ENCODE measurements at regions not wholly inside any gene's neighbourhood (a gene's known extent, or its start where the extent isn't known, plus 50 kb on each side); places are given as distances from the start of the nearest gene placed in this dataset.
"Not testable (repeated sequence)": the region's sequence is repeated elsewhere in the genome, so short reads cannot be mapped to it uniquely, and the experiment has no call there.

DNA sequence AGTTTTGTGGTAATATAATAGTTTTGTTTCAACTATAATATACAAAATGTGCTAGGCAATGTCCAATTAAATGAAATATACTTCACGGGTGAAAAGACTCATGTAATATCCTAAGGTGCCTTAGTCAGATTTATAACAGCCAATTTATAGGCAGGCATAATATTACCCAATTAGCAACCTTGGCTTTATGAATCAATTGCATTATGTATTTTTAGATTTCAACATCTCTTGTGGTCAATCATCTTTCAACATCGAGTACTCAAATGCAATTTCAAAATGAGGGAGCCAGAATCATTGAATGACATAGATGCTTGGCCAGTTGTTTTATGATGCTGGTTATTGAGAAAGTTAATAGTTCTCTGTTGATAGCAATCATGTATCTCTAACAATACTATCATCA lies 110.3 kb upstream of the SP8 start:
- WGBS, result 77% methylated on average over 2 of the region's 2 CpGs
- intact Hi-C loops (cut with DNase I), result no loop called here
- H3K4me1 ChIP-seq (ENCODE audit: control insufficient read depth, insufficient read depth, low read length), result no peaks in the 10 kb centered on the region
- H3K27ac ChIP-seq (ENCODE audit: low read length), result no peak overlapping the region
- ATAC-seq (no peak), DNase-seq (no peak)
- peaks cover 2% of the 10 kb centered on the region for H3K9me3 ChIP-seq (ENCODE audit: control insufficient read depth, low read length)
- no peaks in the 10 kb centered on the region for H3K27me3 ChIP-seq (ENCODE audit: control insufficient read depth, insufficient read depth)
- H3K4me3 ChIP-seq (ENCODE audit: low read length), result no peak overlapping the region

DNA sequence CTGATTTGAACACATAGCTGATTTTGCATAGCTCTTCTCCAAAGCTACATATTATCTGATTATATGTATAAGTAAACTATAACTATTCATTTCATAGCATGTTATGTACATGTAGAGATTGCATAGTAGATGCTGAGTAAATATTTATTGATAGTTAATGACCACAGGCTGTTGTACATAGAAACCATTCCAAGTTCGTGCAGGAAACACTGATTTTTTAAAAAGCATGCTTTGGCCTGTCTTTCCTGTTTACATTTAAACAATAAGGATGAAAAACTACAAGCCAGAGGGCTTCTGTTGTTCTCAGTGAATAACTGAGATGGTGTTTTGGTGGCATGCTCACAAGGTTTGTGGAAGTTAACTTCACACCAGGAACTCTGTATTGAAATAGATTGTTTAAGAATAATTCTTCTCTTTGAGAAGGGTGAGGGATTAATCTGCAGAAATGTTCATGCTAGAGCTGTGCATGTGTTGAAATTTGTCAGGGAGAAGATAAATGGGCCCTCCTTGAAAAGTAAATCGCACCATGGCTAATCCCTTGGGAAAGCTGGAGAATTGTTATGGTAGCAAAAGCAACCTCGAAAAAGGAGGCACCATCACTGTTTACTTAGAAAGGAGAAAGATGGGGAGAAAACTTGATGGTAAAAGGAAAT lies 120.2 kb upstream of the SP8 start:
- intact Hi-C loops (cut with DNase I), result no loop called here

DNA sequence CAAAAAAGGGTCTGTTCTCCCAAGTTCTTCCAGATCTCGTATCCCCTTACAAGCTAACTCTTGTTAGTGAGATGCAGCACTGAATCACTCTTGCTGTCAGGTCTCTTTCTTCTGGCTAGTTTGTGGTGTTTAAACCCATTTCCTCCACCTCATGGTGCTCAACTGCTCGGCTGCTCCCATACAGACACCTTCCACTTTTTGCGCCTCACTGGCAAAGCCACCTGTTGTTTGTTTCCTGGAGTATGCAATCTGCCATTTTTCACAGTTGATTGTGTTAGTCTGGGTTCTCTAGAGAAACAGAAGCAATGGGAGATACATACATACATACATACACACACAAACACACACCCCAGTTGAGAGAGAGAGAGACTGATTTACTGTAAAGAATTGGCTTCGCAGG lies 124.4 kb upstream of the SP8 start:
- ATAC-seq (no peak), DNase-seq (no peak)
- WGBS, result 81% methylated on average over 4 of the region's 4 CpGs
- intact Hi-C loops (cut with DNase I), result no loop called here
- Histone ChIP-seq H3K9me3 (ENCODE audit: control insufficient read depth, low read length) (no peaks in the 10 kb centered on the region), H3K27me3 (ENCODE audit: control insufficient read depth, insufficient read depth) (no peaks in the 10 kb centered on the region), H3K27ac (ENCODE audit: low read length) (no peak overlapping the region), H3K4me3 (ENCODE audit: low read length) (no peak overlapping the region), H3K4me1 (ENCODE audit: control insufficient read depth, insufficient read depth, low read length) (no peaks in the 10 kb centered on the region)

More for the DNA sequence above, 120.2 kb upstream of the SP8 start:
- DNase-seq (no peak), ATAC-seq (no peak)
- Histone ChIP-seq H3K9me3 (ENCODE audit: control insufficient read depth, low read length) (no peaks in the 10 kb centered on the region), H3K4me3 (ENCODE audit: low read length) (no peak overlapping the region), H3K27me3 (ENCODE audit: control insufficient read depth, insufficient read depth) (no peaks in the 10 kb centered on the region), H3K4me1 (ENCODE audit: control insufficient read depth, insufficient read depth, low read length) (no peaks in the 10 kb centered on the region), H3K27ac (ENCODE audit: low read length) (no peak overlapping the region)
- 52% methylated on average over 3 of the region's 3 CpGs for WGBS

DNA sequence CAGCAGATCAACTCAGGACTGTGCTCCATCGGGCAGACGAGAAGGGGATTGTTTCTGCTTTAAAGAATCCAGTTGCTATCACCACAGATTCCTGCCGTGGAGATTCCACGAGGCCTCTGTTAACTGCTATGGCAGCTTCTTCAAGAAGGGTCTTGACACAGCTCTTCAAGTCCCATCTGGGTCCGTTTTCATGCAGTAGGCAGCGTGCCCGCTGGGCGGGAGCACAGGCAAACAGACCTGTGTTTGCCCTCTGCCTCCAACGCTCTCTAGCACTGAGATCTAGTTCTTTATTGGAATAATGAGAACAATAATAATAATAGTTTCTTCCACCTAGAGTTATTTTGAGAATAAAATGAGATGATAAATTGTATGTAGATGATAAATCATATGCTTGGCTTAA lies 127.2 kb upstream of the SP8 start:
- H3K9me3 ChIP-seq (ENCODE audit: control insufficient read depth, low read length), result no peaks in the 10 kb centered on the region
- no peak for ATAC-seq
- 66% methylated on average over 9 of the region's 9 CpGs for WGBS
- H3K27ac ChIP-seq (ENCODE audit: low read length), result no peak overlapping the region
- DNase-seq, result no peak
- H3K4me3 ChIP-seq (ENCODE audit: low read length), result no peak overlapping the region
- no peaks in the 10 kb centered on the region for H3K4me1 ChIP-seq (ENCODE audit: control insufficient read depth, insufficient read depth, low read length)
- intact Hi-C loops (cut with DNase I), result no loop called here
- H3K27me3 ChIP-seq (ENCODE audit: control insufficient read depth, insufficient read depth), result no peaks in the 10 kb centered on the region

DNA sequence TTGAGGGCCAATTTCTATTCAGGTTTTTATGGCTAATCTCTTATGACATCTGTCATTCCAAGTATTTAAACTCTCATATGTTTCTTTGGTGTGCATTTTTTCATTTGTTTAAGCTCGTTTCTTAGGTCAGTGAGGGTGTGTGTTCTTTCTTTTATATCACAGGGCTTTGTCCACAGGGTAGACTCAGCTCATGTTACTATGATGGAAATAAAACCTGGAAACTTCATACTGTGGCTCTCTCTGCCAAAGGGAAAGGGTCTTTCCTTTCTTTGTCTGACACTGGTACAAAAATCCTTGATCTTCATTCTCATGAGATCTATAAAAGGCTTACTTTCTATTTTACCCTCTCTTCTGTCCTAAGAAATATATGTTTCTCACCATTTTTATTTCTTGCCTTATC lies 129.6 kb upstream of the SP8 start:
- no peaks in the 10 kb centered on the region for H3K27me3 ChIP-seq (ENCODE audit: control insufficient read depth, insufficient read depth)
- ATAC-seq (no peak), DNase-seq (no peak)
- WGBS, result 52% methylated on average over 1 of the region's 1 CpG
- intact Hi-C loops (cut with DNase I), result no loop called here
- H3K27ac ChIP-seq (ENCODE audit: low read length), result no peak overlapping the region
- H3K4me1 ChIP-seq (ENCODE audit: control insufficient read depth, insufficient read depth, low read length), result no peaks in the 10 kb centered on the region
- no peaks in the 10 kb centered on the region for H3K9me3 ChIP-seq (ENCODE audit: control insufficient read depth, low read length)
- H3K4me3 ChIP-seq (ENCODE audit: low read length), result no peak overlapping the region

DNA sequence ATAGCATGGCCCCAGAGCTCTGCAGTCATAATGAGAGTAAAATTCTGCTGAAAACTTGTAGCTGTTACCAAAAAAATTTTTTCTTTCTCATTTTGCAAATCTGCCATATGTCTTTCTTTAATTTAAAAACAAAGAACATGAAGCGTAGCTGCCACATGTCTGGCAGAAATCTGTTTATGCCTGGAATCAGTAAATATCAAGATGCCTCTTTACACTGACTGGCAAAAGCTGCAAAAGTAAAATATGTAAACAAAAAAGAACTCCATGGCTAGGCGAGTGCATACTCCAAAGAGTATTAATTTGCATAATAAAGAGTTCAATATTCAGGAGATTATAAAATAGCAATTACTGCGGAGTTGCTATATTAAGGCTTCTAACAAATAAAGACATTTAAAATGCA lies 130.9 kb upstream of the SP8 start:
- ATAC-seq (no peak), DNase-seq (no peak)
- Histone ChIP-seq H3K4me3 (ENCODE audit: low read length) (no peak overlapping the region), H3K27me3 (ENCODE audit: control insufficient read depth, insufficient read depth) (no peaks in the 10 kb centered on the region), H3K9me3 (ENCODE audit: control insufficient read depth, low read length) (no peaks in the 10 kb centered on the region), H3K4me1 (ENCODE audit: control insufficient read depth, insufficient read depth, low read length) (no peaks in the 10 kb centered on the region), H3K27ac (ENCODE audit: low read length) (no peak overlapping the region)
- 68% methylated on average over 3 of the region's 3 CpGs for WGBS
- intact Hi-C loops (cut with DNase I), result no loop called here

DNA sequence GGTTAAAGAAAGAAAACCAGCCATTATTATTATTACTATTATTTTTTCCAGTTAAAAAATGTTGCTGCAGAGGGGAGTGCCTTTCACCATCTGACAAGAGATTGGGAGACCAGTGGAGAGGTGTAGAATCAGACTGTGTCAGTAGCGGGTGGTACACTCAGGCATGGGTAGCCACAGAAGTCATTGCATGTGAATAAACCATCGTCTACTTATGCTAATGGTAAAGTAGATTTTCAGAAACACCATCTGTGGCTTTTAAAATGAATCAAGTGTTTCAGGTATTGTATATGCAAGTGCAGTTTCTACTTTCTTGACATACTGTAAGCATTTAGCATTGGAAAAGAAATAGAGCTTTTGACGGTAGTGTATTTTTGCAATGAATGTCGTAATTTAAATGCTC lies 131.5 kb upstream of the SP8 start:
- no peak overlapping the region for H3K27ac ChIP-seq (ENCODE audit: low read length)
- ATAC-seq (no peak), DNase-seq (no peak)
- H3K4me3 ChIP-seq (ENCODE audit: low read length), result no peak overlapping the region
- whole genome bisulfite sequencing, result 92% methylated on average over 4 of the region's 4 CpGs
- H3K27me3 ChIP-seq (ENCODE audit: control insufficient read depth, insufficient read depth), result no peaks in the 10 kb centered on the region
- intact Hi-C loops (cut with DNase I), result no loop called here
- H3K4me1 ChIP-seq (ENCODE audit: control insufficient read depth, insufficient read depth, low read length), result no peaks in the 10 kb centered on the region
- H3K9me3 ChIP-seq (ENCODE audit: control insufficient read depth, low read length), result no peaks in the 10 kb centered on the region

DNA sequence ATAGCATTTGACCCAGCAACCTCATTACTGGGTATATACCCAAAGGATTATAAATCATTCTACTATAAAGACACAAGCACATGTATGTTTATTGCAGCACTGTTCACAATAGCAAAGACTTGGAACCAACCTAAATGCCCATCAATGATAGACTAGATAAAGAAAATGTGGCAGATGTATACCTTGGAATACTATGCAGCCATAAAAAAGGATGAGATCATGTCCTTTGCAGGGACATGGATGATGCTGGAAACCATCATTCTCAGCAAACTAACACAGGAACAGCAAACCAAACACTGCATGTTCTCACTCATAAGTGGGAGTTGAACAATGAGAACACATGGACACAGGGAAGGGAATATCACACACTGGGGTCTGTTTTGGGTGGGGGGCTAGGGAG lies 140.5 kb upstream of the SP8 start:
- intact Hi-C loops (cut with DNase I); H3K27me3 ChIP-seq (ENCODE audit: control insufficient read depth, insufficient read depth); H3K9me3 ChIP-seq (ENCODE audit: control insufficient read depth, low read length); ATAC-seq; H3K4me1 ChIP-seq (ENCODE audit: control insufficient read depth, insufficient read depth, low read length); H3K27ac ChIP-seq (ENCODE audit: low read length); H3K4me3 ChIP-seq (ENCODE audit: low read length); DNase-seq: not testable (repeated sequence)

DNA sequence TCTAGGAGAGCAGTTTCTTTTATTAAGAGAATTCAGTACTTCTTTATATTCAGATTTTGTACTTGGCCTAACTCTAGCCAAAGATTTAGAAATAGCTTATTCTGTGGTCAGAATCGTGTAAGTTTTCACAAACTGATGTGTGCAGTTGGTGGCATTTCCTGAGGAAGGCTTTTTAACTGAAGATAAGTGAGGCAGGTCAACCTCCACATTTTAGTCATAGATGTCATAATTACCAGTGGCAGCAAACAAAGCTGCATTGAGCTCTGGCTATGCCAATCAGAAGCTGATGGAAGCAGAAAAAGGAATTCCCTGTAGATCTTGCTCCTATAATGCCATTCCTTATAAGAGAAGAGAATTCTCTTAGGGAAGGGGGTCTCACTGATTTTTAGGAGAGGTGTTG lies 141.3 kb upstream of the SP8 start:
- Histone ChIP-seq H3K9me3 (ENCODE audit: control insufficient read depth, low read length) (no peaks in the 10 kb centered on the region), H3K27me3 (ENCODE audit: control insufficient read depth, insufficient read depth) (no peaks in the 10 kb centered on the region), H3K4me1 (ENCODE audit: control insufficient read depth, insufficient read depth, low read length) (no peaks in the 10 kb centered on the region), H3K27ac (ENCODE audit: low read length) (no peak overlapping the region), H3K4me3 (ENCODE audit: low read length) (no peak overlapping the region)
- DNase-seq (no peak), ATAC-seq (no peak)
- WGBS, result 40% methylated on average over 1 of the region's 1 CpG
- intact Hi-C loops (cut with DNase I), result no loop called here

DNA sequence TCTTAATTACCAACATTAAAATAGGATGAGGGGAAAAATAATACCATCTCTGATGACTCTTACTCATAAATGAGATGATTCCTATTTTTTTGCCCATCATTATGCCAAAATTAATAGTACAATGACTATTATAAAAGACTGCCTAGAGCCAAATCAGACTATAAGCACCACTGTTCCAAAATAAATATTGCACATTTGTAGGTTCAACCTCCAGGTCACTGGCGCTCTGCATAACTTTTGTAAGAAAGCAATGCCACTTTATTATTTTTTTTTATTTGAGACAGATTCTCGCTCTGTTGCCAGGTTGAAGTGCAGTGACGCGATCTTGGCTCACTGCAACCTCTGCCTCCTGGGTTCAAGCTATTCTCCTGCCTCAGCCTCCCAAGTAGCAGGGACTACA lies 142.5 kb upstream of the SP8 start:
- Histone ChIP-seq H3K4me3 (ENCODE audit: low read length) (no peak overlapping the region), H3K4me1 (ENCODE audit: control insufficient read depth, insufficient read depth, low read length) (no peaks in the 10 kb centered on the region), H3K9me3 (ENCODE audit: control insufficient read depth, low read length) (no peaks in the 10 kb centered on the region), H3K27me3 (ENCODE audit: control insufficient read depth, insufficient read depth) (no peaks in the 10 kb centered on the region), H3K27ac (ENCODE audit: low read length) (no peak overlapping the region)
- WGBS, result 87% methylated on average over 4 of the region's 4 CpGs
- no peak for ATAC-seq
- DNase-seq, result no peak
- intact Hi-C loops (cut with DNase I), result no loop called here

DNA sequence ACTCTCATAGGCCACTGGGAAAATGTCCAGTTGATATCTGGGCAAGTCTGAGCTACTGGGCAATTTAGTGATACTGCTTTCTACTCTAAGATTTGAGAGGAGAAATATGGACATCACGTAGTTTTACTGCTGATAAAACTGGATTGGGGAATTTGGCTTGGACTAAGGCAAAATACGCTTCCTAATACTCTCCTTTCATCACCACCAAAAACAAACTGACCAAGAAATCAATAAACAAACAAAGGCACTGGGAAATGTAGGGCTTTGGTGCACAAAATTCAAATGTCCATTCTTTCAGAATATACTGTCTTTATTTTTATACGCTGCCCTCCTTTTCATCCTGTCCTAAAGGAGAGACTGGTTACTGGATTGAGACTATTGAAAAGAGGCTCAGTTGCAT lies 145.1 kb upstream of the SP8 start:
- H3K9me3 ChIP-seq (ENCODE audit: control insufficient read depth, low read length), result no peaks in the 10 kb centered on the region
- 70% methylated on average over 3 of the region's 3 CpGs for WGBS
- H3K27ac ChIP-seq (ENCODE audit: low read length), result no peak overlapping the region
- intact Hi-C loops (cut with DNase I), result no loop called here
- no peak for ATAC-seq
- no peak for DNase-seq
- no peak overlapping the region for H3K4me3 ChIP-seq (ENCODE audit: low read length)
- H3K27me3 ChIP-seq (ENCODE audit: control insufficient read depth, insufficient read depth), result no peaks in the 10 kb centered on the region
- H3K4me1 ChIP-seq (ENCODE audit: control insufficient read depth, insufficient read depth, low read length), result no peaks in the 10 kb centered on the region

DNA sequence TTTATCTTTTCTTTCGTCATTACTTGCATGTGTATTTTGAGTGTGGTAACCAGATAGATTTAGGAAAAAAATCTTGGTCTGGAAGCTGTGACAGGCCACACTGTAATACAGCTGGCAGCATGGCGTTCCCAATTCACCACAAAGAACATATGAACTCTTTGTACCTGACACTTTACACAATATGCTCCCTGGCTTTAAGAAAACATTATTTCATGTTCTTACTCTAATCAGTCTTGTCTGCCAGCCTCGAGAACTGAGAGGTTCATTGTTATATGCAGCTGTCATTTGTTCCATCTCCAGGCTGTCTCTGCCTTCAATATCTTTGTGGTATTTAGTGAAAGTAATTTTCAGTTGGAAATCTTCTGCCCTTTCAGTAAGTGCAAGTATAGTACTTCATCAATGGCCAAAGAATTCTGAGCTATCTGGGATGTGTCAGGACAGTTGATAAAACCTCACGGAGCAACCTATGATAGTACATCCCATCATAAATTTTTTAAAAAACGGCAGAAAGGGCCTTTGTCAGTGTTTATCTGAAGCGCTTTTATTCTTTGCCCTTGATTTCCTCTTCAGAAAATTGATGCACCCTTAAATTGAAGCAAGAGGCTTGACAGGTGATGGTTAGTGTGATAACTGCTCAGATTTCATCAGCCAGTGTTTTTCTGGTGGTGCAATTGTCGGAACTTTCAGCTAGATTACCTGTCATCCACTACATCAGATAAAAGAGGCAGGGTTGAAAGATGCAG lies 146.3 kb upstream of the SP8 start:
- no peaks in the 10 kb centered on the region for H3K27me3 ChIP-seq (ENCODE audit: control insufficient read depth, insufficient read depth)
- H3K4me3 ChIP-seq (ENCODE audit: low read length), result no peak overlapping the region
- WGBS, result 44% methylated on average over 7 of the region's 7 CpGs
- no peaks in the 10 kb centered on the region for H3K4me1 ChIP-seq (ENCODE audit: control insufficient read depth, insufficient read depth, low read length)
- no peak overlapping the region for H3K27ac ChIP-seq (ENCODE audit: low read length)
- DNase-seq (no peak), ATAC-seq (peak in 1 of 2 donors; percentile 47)
- no peaks in the 10 kb centered on the region for H3K9me3 ChIP-seq (ENCODE audit: control insufficient read depth, low read length)
- intact Hi-C loops (cut with DNase I), result no loop called here
